ENCODE measurements at regions not wholly inside any gene's neighbourhood (a gene's known extent, or its start where the extent isn't known, plus 50 kb on each side); places are given as distances from the start of the nearest gene placed in this dataset.
"Not testable (repeated sequence)": the region's sequence is repeated elsewhere in the genome, so short reads cannot be mapped to it uniquely, and the experiment has no call there.

DNA sequence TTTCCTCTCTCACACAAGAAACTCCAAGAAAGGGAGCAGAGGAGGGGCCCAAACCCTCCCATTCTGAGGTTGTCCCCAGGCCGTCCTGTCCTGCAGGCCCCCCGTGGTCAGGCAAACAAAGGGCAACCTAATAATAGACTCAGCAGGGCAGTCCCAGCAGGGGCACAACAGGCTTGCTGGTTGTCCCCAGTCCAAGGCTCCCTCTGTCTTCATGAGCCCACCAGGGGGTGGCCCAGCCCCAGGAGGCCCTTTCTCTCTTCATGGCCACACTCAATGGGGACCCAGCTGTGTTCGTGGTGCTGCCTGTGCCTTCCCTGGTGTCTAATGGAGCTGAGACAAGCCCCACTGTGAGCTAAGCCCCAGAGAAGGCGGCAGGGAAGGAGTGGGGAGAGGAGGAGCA, 359.9 kb downstream of the ADGRD1 start:
- no peak for DNase-seq (ENCODE audit: extremely low spot score)
- TF ChIP-seq TARDBP (IDR thresholded peaks at IDR 0.05), result no peak
- TF ChIP-seq CTBP1 (IDR thresholded peaks at IDR 0.05; ENCODE audit: borderline replicate concordance), result no peak
- no peak for TF ChIP-seq PKNOX1 (IDR thresholded peaks at IDR 0.05)
- no peak for TF ChIP-seq NFRKB (IDR thresholded peaks at IDR 0.05)
- no peak for TF ChIP-seq FOXK2 (IDR thresholded peaks at IDR 0.05)
- TF ChIP-seq BHLHE40 (IDR thresholded peaks at IDR 0.05; ENCODE audit: borderline replicate concordance), result no peak
- TF ChIP-seq SP1 (IDR thresholded peaks at IDR 0.05), result no peak
- TF ChIP-seq HDGF (IDR thresholded peaks at IDR 0.05; ENCODE audit: borderline replicate concordance), result no peak
- POLR2A ChIA-PET, result no interaction called here
- CTCF ChIA-PET, result no interaction called here

DNA sequence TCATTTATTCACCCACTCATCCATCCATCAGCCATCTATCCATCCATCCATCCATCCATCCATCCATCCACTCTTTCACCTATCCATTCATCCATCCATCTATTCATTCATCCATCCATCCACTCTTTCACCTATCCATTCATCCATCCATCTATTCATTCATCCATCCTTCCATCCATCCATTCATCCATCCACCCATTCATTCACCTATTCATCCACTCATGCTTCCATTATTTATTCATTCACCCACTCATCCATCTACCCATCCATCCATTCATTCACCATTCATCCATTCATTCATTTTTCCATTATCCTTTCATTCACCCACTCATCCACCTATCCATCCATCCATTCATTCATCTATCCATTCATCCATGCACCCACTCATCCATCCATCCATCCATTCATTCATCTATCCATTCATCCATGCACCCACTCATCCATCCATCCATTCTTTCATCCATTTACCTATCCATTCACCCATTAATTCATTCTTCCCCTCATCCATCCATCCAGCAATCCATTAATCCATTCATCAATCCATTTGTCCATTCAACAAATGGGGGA, 360.9 kb downstream of the ADGRD1 start:
- POLR2A ChIA-PET, result no interaction called here
- CTCF ChIA-PET, result no interaction called here
- TF ChIP-seq NFRKB (IDR thresholded peaks at IDR 0.05) (no peak), ZNF384 (IDR thresholded peaks at IDR 0.05) (no peak), ELF4 (IDR thresholded peaks at IDR 0.05) (no peak), SP1 (IDR thresholded peaks at IDR 0.05) (no peak), TARDBP (IDR thresholded peaks at IDR 0.05) (no peak), CTBP1 (IDR thresholded peaks at IDR 0.05; ENCODE audit: borderline replicate concordance) (no peak), LEF1 (IDR thresholded peaks at IDR 0.05; ENCODE audit: borderline replicate concordance) (no peak), BHLHE40 (IDR thresholded peaks at IDR 0.05; ENCODE audit: borderline replicate concordance) (no peak), SUZ12 (IDR thresholded peaks at IDR 0.05) (no peak), FOXM1 (IDR thresholded peaks at IDR 0.05; ENCODE audit: borderline replicate concordance) (no peak), L3MBTL2 (conservative IDR thresholded peaks at IDR 0.05) (no peak), FOXA1 (IDR thresholded peaks at IDR 0.05) (no peak), HDGF (IDR thresholded peaks at IDR 0.05; ENCODE audit: borderline replicate concordance) (no peak), FOXK2 (IDR thresholded peaks at IDR 0.05) (no peak), PKNOX1 (IDR thresholded peaks at IDR 0.05) (no peak), ARNT (IDR thresholded peaks at IDR 0.05) (no peak)
- no peak for DNase-seq (ENCODE audit: extremely low spot score)

- CTCF ChIA-PET, result no interaction called here
These were observed 361.9 kb downstream of the ADGRD1 start for GRCh38 chr12:131315601-131316000.

GRCh38 chr12:131316388-131316787, 362.7 kb downstream of the ADGRD1 start:
- TF ChIP-seq ELF4 (IDR thresholded peaks at IDR 0.05) (no peak), ARNT (IDR thresholded peaks at IDR 0.05) (no peak), PKNOX1 (IDR thresholded peaks at IDR 0.05) (no peak), FOXM1 (IDR thresholded peaks at IDR 0.05; ENCODE audit: borderline replicate concordance) (no peak), FOXK2 (IDR thresholded peaks at IDR 0.05) (no peak), HDGF (IDR thresholded peaks at IDR 0.05; ENCODE audit: borderline replicate concordance) (no peak), CTBP1 (IDR thresholded peaks at IDR 0.05; ENCODE audit: borderline replicate concordance) (no peak), TARDBP (IDR thresholded peaks at IDR 0.05) (no peak), BHLHE40 (IDR thresholded peaks at IDR 0.05; ENCODE audit: borderline replicate concordance) (no peak), L3MBTL2 (conservative IDR thresholded peaks at IDR 0.05) (no peak), SP1 (IDR thresholded peaks at IDR 0.05) (no peak), SUZ12 (IDR thresholded peaks at IDR 0.05) (no peak), LEF1 (IDR thresholded peaks at IDR 0.05; ENCODE audit: borderline replicate concordance) (no peak), NFRKB (IDR thresholded peaks at IDR 0.05) (no peak), FOXA1 (IDR thresholded peaks at IDR 0.05) (no peak), ZNF384 (IDR thresholded peaks at IDR 0.05) (no peak)
- ChIA-PET CTCF (no interaction called here), POLR2A (no interaction called here)
- DNase-seq (ENCODE audit: extremely low spot score), result no peak

More at GRCh38 chr12:131315601-131316000, 361.9 kb downstream of the ADGRD1 start:
- DNase-seq (ENCODE audit: extremely low spot score), result no peak
- POLR2A ChIA-PET, result no interaction called here
- no peak for TF ChIP-seq FOXK2 (IDR thresholded peaks at IDR 0.05)
- no peak for TF ChIP-seq CTBP1 (IDR thresholded peaks at IDR 0.05; ENCODE audit: borderline replicate concordance)
- TF ChIP-seq TARDBP (IDR thresholded peaks at IDR 0.05), result no peak
- no peak for TF ChIP-seq ELF4 (IDR thresholded peaks at IDR 0.05)
- TF ChIP-seq ZNF384 (IDR thresholded peaks at IDR 0.05), result no peak
- no peak for TF ChIP-seq PKNOX1 (IDR thresholded peaks at IDR 0.05)
- no peak for TF ChIP-seq HDGF (IDR thresholded peaks at IDR 0.05; ENCODE audit: borderline replicate concordance)
- no peak for TF ChIP-seq NFRKB (IDR thresholded peaks at IDR 0.05)
- no peak for TF ChIP-seq L3MBTL2 (conservative IDR thresholded peaks at IDR 0.05)
- no peak for TF ChIP-seq FOXM1 (IDR thresholded peaks at IDR 0.05; ENCODE audit: borderline replicate concordance)
- TF ChIP-seq BHLHE40 (IDR thresholded peaks at IDR 0.05; ENCODE audit: borderline replicate concordance), result no peak

DNA sequence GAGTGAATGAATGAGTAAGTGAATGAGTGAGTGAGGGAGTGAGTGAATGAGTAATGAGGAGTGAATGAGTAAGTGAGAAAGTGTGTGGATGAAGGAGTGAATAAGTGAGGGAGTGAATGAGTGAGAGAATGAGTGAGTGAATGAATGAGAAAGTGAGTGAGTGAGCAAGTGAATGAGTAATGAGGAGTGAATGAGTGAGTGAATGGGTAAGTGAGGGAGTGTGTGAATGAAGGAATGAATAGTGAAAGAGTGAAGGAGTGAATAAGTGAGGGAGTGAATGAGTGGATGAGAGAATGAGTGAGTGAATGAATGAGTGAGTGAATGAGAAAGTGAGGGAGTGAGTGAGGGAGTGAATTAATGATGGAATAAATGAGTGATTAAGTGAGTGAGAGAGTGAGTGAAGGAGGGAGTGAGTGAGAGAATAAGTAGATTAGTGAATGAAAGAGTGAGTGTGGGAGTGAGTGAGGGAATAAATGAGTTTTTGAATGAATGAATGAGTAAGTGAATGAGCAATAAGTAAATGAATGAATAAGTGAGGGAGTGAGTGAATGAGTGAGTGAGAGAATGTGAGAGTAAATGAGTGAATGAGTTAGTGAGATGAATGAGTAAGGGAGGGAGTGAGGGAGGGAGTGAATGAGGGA, 364.5 kb downstream of the ADGRD1 start:
- ChIA-PET CTCF (no interaction called here), POLR2A (no interaction called here)
- 0 out of 2 replicates have a peak, but pooled peaks have one; percentile 14 for TF ChIP-seq TARDBP (IDR thresholded peaks at IDR 0.05)
- no peak for TF ChIP-seq ELF4 (IDR thresholded peaks at IDR 0.05)
- no peak for DNase-seq (ENCODE audit: extremely low spot score)

GRCh38 chr12:131321988-131322387, 368.3 kb downstream of the ADGRD1 start:
- ChIA-PET POLR2A (no interaction called here), CTCF (no interaction called here)
- TF ChIP-seq FOXK2 (IDR thresholded peaks at IDR 0.05) (no peak), L3MBTL2 (conservative IDR thresholded peaks at IDR 0.05) (no peak), FOXM1 (IDR thresholded peaks at IDR 0.05; ENCODE audit: borderline replicate concordance) (no peak), BHLHE40 (IDR thresholded peaks at IDR 0.05; ENCODE audit: borderline replicate concordance) (no peak), ARNT (IDR thresholded peaks at IDR 0.05) (no peak), SUZ12 (IDR thresholded peaks at IDR 0.05) (no peak), PKNOX1 (IDR thresholded peaks at IDR 0.05) (no peak), TARDBP (IDR thresholded peaks at IDR 0.05) (no peak)
- DNase-seq (ENCODE audit: extremely low spot score), result no peak

GRCh38 chr12:131322460-131322859, 368.8 kb downstream of the ADGRD1 start:
- CTCF ChIA-PET, POLR2A ChIA-PET: not testable (repeated sequence)

More at GRCh38 chr12:131322460-131322859, 368.8 kb downstream of the ADGRD1 start:
- not testable (repeated sequence) for DNase-seq (ENCODE audit: extremely low spot score)
